IPS DF 6.9 (cell line): ENCODE measurements at regions not wholly inside any gene's neighbourhood (a gene's known extent, or its start where the extent isn't known, plus 50 kb on each side); places are given as distances from the start of the nearest gene placed in this dataset.
"Not testable (repeated sequence)": the region's sequence is repeated elsewhere in the genome, so short reads cannot be mapped to it uniquely, and the experiment has no call there.

Experiments
- DNase-seq: peaks from one replicate; pipeline ENCODE4 v3.0.0-alpha.2; 2013; ENCODE audit warnings: low read depth, low spot score
- H3K27ac ChIP-seq: one replicate; pipeline ENCODE4 v1.5.1; 2013; ENCODE audit warnings: low read length, control low read depth
- H3K27me3 ChIP-seq: 2 replicates; pipeline ENCODE4 v1.6.1; 2013; ENCODE audit warnings: mild to moderate bottlenecking, low read length; ENCODE audit not compliant: control insufficient read depth, insufficient read depth
- H3K36me3 ChIP-seq: 2 replicates; pipeline ENCODE4 v1.6.1; 2013; ENCODE audit warnings: low read length; ENCODE audit not compliant: control insufficient read depth, insufficient read depth
- H3K4me1 ChIP-seq: 2 replicates; pipeline ENCODE4 v1.6.1; 2013; ENCODE audit warnings: low read length; ENCODE audit not compliant: control insufficient read depth, insufficient read depth
- H3K4me3 ChIP-seq: 2 replicates; pipeline ENCODE4 v1.5.1; 2013; ENCODE audit warnings: mild to moderate bottlenecking, low read length
- H3K9me3 ChIP-seq: 2 replicates; pipeline ENCODE4 v1.6.1; 2013; ENCODE audit warnings: low read length, inconsistent platforms; ENCODE audit not compliant: control insufficient read depth, insufficient read depth
- WGBS: extraction: QIAGEN DNeasy Blood & Tissue Kit; methylation state at CpG from one replicate; pipeline ENCODE4 v1.1.7; 2013; ENCODE audit warnings: mixed read lengths, missing lambda C conversion rate; ENCODE audit not compliant: insufficient read length, insufficient coverage; 5-methylcytosine and 5-hydroxymethylcytosine counted together

DNA sequence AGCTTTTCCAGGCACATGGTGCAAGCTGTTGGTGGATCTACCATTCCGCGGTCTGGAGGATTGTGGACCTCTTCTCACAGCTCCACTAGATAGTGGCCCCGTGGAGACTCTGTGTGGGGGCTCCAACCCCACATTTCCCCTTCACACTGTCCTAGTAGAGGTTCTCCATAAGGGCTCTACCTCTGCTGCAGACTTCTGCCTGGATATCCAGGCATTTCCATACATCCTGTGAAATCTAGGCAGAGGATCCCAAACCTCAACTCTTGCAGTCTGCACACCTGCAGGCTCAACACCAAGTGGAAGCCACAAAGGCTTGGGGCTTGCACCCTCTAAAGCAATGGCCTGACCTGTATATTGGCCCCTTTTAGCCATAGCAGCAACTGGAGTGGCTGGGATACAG is 283.4 kb upstream of the KLF4 start:
- no CpG with 5 or more reads among the region's 3 CpGs for WGBS
- Histone ChIP-seq H3K27me3 (no peaks in the 10 kb centered on the region), H3K9me3 (no peaks in the 10 kb centered on the region), H3K4me1 (no peaks in the 10 kb centered on the region), H3K36me3 (no peaks in the 10 kb centered on the region), H3K4me3 (no peak overlapping the region), H3K27ac (no peak overlapping the region)
- DNase-seq, result no peak

DNA sequence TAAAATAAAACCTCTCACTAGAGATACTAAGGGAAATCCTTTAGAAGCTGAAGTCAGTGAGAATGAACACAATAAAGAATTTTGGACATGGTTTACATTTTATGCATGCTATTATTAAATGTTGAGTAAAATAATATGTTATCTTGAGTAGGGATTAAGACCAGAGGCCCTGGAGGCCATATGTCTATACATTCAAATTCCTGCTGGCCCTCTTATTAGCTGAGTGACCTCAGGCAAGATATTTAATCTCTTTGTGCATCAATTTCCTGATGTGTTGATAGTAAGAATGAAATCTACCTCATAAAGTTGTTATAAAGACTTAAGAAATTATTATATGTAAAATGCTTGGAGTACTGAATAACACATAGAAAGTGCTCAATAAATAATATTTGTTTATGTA is 281.1 kb upstream of the KLF4 start:
- Histone ChIP-seq H3K4me1 (no peaks in the 10 kb centered on the region), H3K27me3 (no peaks in the 10 kb centered on the region), H3K4me3 (no peak overlapping the region), H3K9me3 (no peaks in the 10 kb centered on the region), H3K36me3 (no peaks in the 10 kb centered on the region), H3K27ac (no peak overlapping the region)
- DNase-seq, result no peak

DNA sequence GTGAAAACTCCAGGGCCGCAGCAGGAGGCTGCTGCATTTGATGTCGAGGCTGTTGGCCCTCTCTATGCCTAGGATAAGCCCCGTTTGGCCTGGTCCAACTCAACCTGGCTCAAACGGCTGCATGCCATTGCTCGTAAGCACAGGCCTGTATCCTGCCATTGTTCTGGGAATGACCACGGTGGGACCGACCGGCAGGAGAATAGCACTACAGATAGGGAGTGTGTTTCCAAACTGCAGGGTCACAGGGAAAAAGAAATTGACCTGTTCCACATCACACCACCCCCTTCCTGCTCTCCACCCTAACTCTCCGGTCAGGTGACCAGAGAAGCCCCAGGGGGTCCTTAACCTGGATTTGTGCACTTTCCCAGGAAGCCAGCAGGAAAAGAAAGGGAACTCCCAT is 278.7 kb upstream of the KLF4 start:
- Histone ChIP-seq H3K4me1 (no peaks in the 10 kb centered on the region), H3K4me3 (no peak overlapping the region), H3K36me3 (no peaks in the 10 kb centered on the region), H3K9me3 (no peaks in the 10 kb centered on the region), H3K27me3 (no peaks in the 10 kb centered on the region), H3K27ac (no peak overlapping the region)
- no CpG with 5 or more reads among the region's 9 CpGs for WGBS
- DNase-seq, result no peak

DNA sequence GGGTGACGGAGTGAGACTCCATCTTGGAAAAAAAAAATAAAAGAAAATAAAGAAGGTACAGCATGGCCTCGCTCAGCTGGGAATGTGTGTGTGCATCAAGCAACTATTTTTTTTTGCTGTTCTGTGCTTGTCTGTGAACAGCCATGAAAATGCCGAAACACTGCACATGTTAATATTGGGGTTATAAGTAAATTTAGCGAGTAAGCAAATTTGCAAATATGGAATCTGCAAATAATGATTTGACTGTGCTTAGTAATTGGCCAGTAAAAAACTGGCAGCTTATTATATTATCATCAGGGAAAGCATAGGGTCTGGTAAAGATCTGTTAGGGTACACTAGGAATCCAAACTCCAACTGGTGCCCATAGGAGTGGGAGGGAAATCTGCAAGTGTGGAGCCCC is 278.1 kb upstream of the KLF4 start:
- Histone ChIP-seq H3K9me3 (no peaks in the 10 kb centered on the region), H3K4me1 (no peaks in the 10 kb centered on the region), H3K4me3 (no peak overlapping the region), H3K27ac (no peak overlapping the region), H3K27me3 (no peaks in the 10 kb centered on the region), H3K36me3 (no peaks in the 10 kb centered on the region)
- WGBS, result no CpG with 5 or more reads among the region's 4 CpGs
- DNase-seq, result no peak

DNA sequence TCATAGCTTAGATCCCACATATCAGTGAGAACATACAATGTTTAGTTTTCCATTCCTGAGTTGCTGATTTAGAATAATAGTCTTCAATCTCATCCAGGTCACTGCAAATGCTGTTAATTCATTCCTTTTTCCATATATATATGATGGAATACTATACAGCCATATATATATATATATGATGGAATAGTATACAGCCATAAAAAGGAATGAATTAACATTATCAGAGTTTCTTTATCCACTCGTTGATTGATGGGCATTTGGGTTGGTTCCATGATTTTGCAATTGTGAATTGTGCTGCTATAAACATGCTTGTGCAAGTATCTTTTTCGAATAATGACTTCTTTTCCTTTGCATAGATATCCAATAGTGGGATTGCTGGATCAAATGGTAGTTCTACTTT is 273.9 kb upstream of the KLF4 start:
- H3K9me3 ChIP-seq, H3K27me3 ChIP-seq: not testable (repeated sequence)
- WGBS, result no CpG with 5 or more reads among the region's 2 CpGs

DNA sequence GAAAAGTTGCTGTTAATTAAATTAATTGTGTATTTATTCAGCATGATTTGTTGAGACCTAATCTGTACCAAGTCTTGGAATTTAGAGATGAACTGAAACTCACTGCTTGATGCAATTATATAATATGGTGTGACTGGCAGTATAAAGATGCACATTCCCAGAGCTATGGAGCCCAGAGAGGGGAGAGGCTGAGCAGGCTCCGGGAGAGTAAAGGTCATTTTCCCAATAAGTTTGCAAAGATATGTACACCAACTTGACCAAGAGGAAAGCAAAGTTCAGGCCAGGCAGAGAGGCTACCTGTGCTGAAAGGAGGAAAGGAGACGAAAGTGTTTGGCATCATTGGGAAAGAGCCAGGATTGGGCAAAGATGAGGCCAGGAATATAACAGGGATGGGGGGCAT is 271.7 kb upstream of the KLF4 start:
- no CpG with 5 or more reads among the region's 2 CpGs for WGBS
- H3K4me1 ChIP-seq, result no peaks in the 10 kb centered on the region
- no peaks in the 10 kb centered on the region for H3K9me3 ChIP-seq
- no peaks in the 10 kb centered on the region for H3K27me3 ChIP-seq
- no peak overlapping the region for H3K4me3 ChIP-seq
- H3K27ac ChIP-seq, result no peak overlapping the region
- no peaks in the 10 kb centered on the region for H3K36me3 ChIP-seq
- DNase-seq, result no peak

More for the DNA sequence above, 273.9 kb upstream of the KLF4 start:
- H3K4me1 ChIP-seq, DNase-seq, H3K27ac ChIP-seq, H3K36me3 ChIP-seq, H3K4me3 ChIP-seq: not testable (repeated sequence)

DNA sequence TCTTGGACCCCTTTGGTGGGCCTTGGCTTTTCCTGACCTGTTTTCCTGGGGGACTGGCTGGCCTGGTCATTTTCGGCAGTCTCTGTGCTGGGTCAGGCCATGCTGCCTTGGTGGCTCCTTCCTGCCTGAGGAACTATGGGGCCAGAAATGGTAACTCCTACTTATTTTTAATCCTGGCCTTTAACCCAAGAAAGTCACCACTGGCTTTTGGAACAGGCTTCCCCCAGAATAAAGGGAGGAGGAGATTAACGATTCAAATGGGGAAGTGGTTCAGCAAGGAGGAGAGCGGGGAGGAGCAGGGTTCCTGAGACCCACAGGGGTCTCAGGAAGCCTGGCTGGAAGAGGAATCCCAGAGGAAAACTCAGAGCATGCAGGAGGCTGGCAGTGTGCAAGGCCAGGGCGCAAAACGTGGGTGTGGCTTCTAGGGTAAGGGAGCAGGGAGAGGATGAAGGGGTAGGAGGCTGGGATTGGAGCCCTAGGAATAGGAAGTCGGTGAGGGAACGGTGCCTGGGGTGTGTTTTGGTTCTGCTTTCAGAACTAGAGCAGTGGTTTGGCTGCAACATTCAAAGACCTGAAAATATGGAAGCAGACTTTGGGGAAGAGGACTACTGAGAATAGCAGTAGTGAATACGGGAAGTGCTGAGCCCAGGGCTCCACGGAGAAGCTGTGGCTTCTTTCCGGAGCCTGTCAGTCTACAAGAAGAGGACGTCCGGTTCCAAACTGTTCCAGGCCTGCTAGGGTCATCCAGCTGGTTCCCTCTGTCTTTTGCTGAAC is 271.1 kb upstream of the KLF4 start:
- no CpG with 5 or more reads among the region's 12 CpGs for WGBS
- no peaks in the 10 kb centered on the region for H3K9me3 ChIP-seq
- no peak for DNase-seq
- no peaks in the 10 kb centered on the region for H3K36me3 ChIP-seq
- no peaks in the 10 kb centered on the region for H3K4me1 ChIP-seq
- H3K27ac ChIP-seq, result no peak overlapping the region
- H3K4me3 ChIP-seq, result no peak overlapping the region
- no peaks in the 10 kb centered on the region for H3K27me3 ChIP-seq

DNA sequence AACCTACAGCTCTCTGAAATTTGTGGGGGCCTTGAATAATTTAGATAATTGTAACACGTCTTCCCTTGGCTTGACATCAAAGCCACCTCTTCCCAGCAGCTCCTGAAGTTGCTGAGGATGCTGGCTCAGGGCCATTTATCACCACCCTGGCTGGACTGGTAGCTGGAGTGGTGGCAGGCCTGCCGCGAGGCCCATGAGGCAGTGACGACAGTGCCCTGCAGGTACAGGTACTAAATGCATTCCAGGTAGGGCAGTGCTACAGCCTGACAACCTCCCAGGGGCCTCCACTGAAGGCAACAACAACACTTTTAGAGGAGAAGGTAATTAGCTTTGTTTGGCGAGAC is 270.2 kb upstream of the KLF4 start:
- Histone ChIP-seq H3K27me3 (no peaks in the 10 kb centered on the region), H3K36me3 (no peaks in the 10 kb centered on the region), H3K4me3 (no peak overlapping the region), H3K9me3 (no peaks in the 10 kb centered on the region), H3K27ac (no peak overlapping the region), H3K4me1 (no peaks in the 10 kb centered on the region)
- WGBS, result no CpG with 5 or more reads among the region's 5 CpGs
- DNase-seq, result no peak

DNA sequence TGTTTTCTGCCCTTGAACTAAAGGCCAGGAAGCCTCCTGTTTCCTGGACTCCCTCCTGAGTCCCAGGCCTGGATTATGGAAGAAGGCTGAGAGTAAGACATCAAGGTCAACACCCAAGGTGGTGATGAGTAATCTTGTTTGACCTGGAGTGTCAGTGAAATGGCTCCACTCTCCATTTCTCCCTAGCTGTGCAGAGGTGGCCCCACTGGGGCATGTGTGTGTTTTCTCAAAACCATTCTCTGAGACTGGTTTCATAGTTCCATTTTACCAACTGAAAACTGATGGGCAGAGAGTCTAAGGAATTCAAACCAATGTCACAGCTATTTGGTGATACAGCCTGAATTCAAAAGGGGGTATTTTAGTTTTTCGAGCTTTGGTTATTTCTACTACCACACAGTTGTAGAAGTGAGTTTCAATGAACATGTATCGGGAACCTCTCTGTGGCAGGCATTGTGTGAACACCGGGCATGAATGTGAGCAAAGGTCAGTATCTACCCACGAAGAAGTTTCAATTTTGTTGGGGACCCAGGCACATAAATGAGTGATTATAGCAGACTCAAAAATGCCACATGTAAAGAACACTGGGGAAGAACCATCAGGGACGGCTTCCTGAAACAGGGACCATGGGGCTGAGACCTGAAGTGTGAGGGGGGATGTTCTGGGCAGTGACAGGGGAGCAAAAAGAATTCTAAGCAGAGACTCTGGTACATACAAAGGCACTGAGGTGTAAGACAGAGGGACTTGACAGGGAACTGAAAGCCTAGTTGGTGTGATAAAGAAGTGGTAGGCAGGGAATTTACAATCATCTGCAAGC is 269.6 kb upstream of the KLF4 start:
- no CpG with 5 or more reads among the region's 5 CpGs for WGBS
- Histone ChIP-seq H3K4me1 (no peaks in the 10 kb centered on the region), H3K36me3 (no peaks in the 10 kb centered on the region), H3K4me3 (no peak overlapping the region), H3K27me3 (no peaks in the 10 kb centered on the region), H3K9me3 (no peaks in the 10 kb centered on the region), H3K27ac (no peak overlapping the region)
- no peak for DNase-seq

DNA sequence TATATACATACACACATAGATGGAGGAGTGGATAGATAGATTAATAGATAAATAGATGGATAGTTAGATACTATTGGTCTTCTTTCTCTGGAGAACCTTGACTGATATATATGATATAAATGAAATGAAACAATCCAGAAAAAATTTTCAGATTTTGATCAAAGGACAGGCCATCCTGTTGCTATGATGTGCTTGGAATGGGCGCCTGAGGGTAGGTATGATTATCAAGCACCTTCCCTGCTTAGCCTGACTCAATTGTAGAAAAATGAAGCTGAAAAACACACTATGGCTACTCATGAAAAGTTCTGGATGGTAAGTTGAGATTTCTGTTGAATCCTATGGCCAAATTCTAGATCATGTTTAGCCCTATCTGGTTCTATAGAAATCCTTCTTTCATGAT is 266.5 kb upstream of the KLF4 start:
- no peaks in the 10 kb centered on the region for H3K36me3 ChIP-seq
- H3K27me3 ChIP-seq, result no peaks in the 10 kb centered on the region
- no peak overlapping the region for H3K4me3 ChIP-seq
- no CpG with 5 or more reads among the region's 1 CpG for WGBS
- no peak for DNase-seq
- no peak overlapping the region for H3K27ac ChIP-seq
- 0 out of 2 replicates have a peak, but pooled peaks cover 2% of the 10 kb centered on the region for H3K4me1 ChIP-seq
- H3K9me3 ChIP-seq, result no peaks in the 10 kb centered on the region

DNA sequence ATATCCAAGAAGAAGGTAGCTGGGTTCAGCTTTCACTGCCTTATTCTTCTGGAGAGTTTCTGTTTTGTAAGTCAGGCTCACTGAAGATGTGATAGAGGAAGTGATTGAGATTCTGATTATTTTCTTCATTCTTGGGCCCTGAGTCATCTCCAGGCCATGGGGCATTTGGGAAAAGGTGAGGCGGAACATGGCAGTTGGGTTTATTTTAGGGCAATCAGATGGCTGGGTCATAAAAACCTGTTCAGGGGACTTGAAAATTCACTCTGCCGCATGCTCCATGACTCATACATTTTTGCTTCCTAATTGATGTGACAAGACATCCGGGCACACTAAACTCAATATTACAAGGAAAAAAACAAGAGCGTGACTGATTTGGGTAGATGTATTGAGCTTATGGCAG is 265.7 kb upstream of the KLF4 start:
- Histone ChIP-seq H3K4me3 (no peak overlapping the region), H3K9me3 (no peaks in the 10 kb centered on the region), H3K36me3 (no peaks in the 10 kb centered on the region), H3K27ac (no peak overlapping the region), H3K4me1 (0 out of 2 replicates have a peak, but pooled peaks cover 2% of the 10 kb centered on the region), H3K27me3 (no peaks in the 10 kb centered on the region)
- no peak for DNase-seq
- no CpG with 5 or more reads among the region's 4 CpGs for WGBS
